Right cardiac atrium (tissue), 5 donors: ENCODE measurements at regions not wholly inside any gene's neighbourhood (a gene's known extent, or its start where the extent isn't known, plus 50 kb on each side); places are given as distances from the start of the nearest gene placed in this dataset.
"Not testable (repeated sequence)": the region's sequence is repeated elsewhere in the genome, so short reads cannot be mapped to it uniquely, and the experiment has no call there.

Experiments
- ATAC-seq, 2 donors: fragments of 200-7000 bp; cut with Tn5 transposase; one replicate each; pipeline versions ENCODE4 v1.8.0 to v1.9.1; 2020; ENCODE audit warnings: moderate library complexity in 2 of 2, mild to moderate bottlenecking in 1 of 2
- DNase-seq, 3 donors: peaks; one replicate each; pipeline ENCODE4 v3.0.0-alpha.2; 2020
- H3K27ac ChIP-seq: one replicate; pipeline ENCODE4 v1.5.1; 2013; ENCODE audit warnings: mild to moderate bottlenecking, low read length, control low read depth, moderate library complexity
- H3K27me3 ChIP-seq: one replicate; pipeline ENCODE4 v1.6.1; 2013; ENCODE audit not compliant: control insufficient read depth, insufficient read depth
- H3K4me1 ChIP-seq: one replicate; pipeline ENCODE4 v1.6.1; 2013; ENCODE audit warnings: low read length; ENCODE audit not compliant: control insufficient read depth, insufficient read depth
- H3K4me3 ChIP-seq: one replicate; pipeline ENCODE4 v1.5.1; 2013; ENCODE audit warnings: low read length, control low read depth
- H3K9me3 ChIP-seq: one replicate; pipeline ENCODE4 v1.6.1; 2013; ENCODE audit warnings: low read length; ENCODE audit not compliant: control insufficient read depth
- WGBS: extraction: QIAGEN DNeasy Blood & Tissue Kit; methylation state at CpG from one replicate; pipeline ENCODE4 v1.1.7; 2013; 5-methylcytosine and 5-hydroxymethylcytosine counted together
- intact Hi-C, 4 donors: fragments of 100-400 bp; cut with DNase I; formaldehyde crosslinking; loops; one replicate each; pipeline versions ENCODE4 v1.11.0 to v1.14.0; 2022 to 2023
- donor health status: healthy with polysubstance abuse.
- donor health status: DM: no; HTN: yes; CAD: no.
- donor health status: DM: no; HTN: no; CAD: no.
- donor health status: DM: no; HTN: yes; CAD: no; lungs with severe emphysema.
- donor health status: DM: yes; HTN: yes; CAD: no.

DNA sequence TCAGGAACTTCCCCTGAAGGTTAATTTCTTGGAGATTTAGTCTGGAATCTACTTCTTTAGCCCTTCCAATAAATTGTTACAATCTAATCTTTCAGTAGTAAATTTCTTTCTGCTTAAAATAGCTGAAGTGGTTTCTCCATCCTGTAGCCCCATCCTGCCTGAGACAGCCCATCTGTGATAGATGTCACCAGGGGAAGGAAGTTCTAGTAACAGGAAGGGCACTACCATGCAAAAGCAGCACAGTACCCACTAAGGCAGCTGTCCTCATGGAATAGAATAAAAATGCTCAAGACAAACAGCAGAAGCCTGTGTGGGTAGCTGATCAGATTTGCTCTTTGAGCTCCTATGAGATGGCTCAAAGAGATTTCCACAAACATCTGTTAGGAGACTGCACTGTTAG, 1036.5 kb downstream of the SLITRK5 start:
- intact Hi-C loops = no loop called here
- Histone ChIP-seq H3K9me3 (no peaks in the 10 kb centered on the region), H3K27me3 (no peaks in the 10 kb centered on the region), H3K27ac (no peak overlapping the region), H3K4me1 (no peaks in the 10 kb centered on the region), H3K4me3 (no peak overlapping the region)
- no peak for ATAC-seq
- no peak for DNase-seq

DNA sequence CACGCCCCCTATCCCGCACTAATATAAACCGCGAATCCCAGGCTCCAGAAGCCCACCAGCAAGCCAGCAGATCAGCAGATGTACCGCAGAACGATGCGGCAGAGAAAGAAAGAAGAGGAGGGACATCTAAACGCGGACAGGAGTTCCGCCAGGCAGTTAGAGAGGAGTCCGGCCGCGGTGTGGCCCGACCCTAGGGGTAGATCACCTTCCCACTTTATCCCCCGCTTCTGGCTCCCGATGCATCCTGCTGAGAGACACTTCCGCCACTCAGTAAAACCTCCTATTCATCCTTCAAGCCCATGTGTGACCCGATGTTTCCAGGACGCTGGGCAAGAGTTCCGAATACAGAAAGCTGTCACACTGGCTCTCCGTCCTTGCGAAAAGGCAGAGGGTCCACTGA, 1046.8 kb downstream of the SLITRK5 start:
- 90% methylated on average over 22 of the region's 22 CpGs for WGBS
- Histone ChIP-seq H3K27me3 (no peaks in the 10 kb centered on the region), H3K4me1 (no peaks in the 10 kb centered on the region), H3K4me3 (no peak overlapping the region), H3K27ac (no peak overlapping the region), H3K9me3 (no peaks in the 10 kb centered on the region)
- ATAC-seq = no peak
- intact Hi-C loops = no loop called here
- no peak for DNase-seq

DNA sequence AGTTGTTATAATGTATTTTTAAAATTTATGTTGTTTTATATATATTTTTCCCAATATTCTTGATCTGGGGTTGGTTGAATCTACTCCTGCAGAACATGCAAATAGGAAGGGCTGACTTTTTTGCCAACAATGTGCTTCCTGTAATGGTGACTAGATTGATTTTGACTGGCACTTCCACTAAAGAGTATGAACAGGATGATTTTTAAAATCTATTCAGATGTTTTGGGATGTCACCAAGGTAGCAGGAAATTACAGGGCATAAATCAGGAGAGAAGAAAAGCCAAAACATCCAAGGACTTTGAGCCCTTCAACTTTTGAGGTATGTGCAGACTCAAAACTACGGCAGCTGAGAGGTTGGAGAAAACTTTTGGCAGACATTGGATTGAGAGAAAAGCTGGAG, 1047.6 kb downstream of the SLITRK5 start:
- no peak overlapping the region for H3K27ac ChIP-seq
- H3K4me3 ChIP-seq = no peak overlapping the region
- WGBS = 80% methylated on average over 1 of the region's 1 CpG
- H3K4me1 ChIP-seq = no peaks in the 10 kb centered on the region
- DNase-seq = no peak
- intact Hi-C loops = no loop called here
- ATAC-seq = no peak
- H3K9me3 ChIP-seq = no peaks in the 10 kb centered on the region
- no peaks in the 10 kb centered on the region for H3K27me3 ChIP-seq

DNA sequence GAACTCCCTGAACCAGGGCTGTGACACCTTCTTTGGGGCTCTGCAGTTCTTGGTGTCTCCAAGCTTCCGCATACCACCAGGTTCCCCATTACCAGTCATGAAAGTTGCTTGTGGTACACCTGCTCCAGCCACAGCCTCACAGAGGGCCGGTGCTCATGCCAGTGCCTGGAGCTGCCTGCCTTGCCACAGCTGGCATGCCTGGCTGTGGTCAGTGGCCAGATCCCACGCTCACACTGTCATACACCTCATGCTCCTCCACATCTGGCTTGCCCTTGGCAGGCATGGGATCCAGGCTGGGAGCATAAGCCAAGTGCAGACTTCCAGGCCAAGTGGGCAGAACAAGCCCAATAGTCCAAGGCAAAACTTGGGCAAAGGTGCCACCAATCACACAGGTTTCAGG, 1054.9 kb downstream of the SLITRK5 start:
- Histone ChIP-seq H3K4me3 (no peak overlapping the region), H3K27me3 (no peaks in the 10 kb centered on the region), H3K4me1 (no peaks in the 10 kb centered on the region), H3K27ac (no peak overlapping the region), H3K9me3 (no peaks in the 10 kb centered on the region)
- WGBS = 83% methylated on average over 3 of the region's 3 CpGs
- DNase-seq = no peak
- intact Hi-C loops = no loop called here
- ATAC-seq = no peak

DNA sequence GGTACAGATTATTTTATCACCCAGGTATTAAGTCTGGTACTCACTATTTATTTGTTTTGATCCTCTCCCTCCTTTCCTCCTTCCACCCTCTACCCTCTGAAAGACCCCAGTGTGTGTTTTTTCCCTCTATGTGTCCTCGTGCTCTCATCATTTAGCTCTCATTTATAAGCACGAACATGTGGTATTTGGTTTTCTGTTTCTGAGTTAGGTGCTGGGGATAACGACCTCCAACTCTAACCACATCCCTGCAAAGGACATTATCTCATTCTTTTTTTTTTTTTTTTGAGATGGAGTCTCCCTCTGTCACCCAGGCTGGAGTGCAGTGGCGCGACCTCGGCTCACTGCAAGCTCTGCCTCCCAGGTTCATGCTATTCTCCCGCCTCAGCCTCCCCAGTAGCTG, 1056.1 kb downstream of the SLITRK5 start:
- 84% methylated on average over 7 of the region's 7 CpGs for WGBS
- intact Hi-C loops = not testable (repeated sequence)

DNA sequence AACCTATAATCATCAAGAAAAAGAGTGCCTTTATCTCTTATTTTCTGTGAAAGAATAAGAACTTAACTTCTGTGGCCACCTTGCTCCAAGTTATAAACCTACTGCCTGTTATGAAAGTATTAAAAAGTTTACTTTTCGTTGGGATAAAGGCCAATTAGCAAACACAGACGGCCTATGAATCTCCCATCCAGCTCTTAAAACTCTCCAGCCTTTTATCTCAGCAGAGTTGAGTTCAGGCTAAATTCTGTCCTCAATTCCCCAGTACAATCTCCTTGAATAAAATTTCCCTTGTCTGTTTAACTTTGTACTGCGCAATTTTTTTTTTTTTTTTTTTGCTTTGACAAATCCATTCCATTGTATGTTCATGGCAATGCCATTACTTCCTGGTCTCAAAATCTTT, 1058.4 kb downstream of the SLITRK5 start:
- DNase-seq = no peak
- ATAC-seq = no peak
- no peak overlapping the region for H3K4me3 ChIP-seq
- H3K27ac ChIP-seq = no peak overlapping the region
- intact Hi-C loops = no loop called here
- H3K9me3 ChIP-seq = no peaks in the 10 kb centered on the region
- no peaks in the 10 kb centered on the region for H3K27me3 ChIP-seq
- WGBS = 78% methylated on average over 3 of the region's 3 CpGs
- no peaks in the 10 kb centered on the region for H3K4me1 ChIP-seq

More for the DNA sequence above, 1056.1 kb downstream of the SLITRK5 start:
- not testable (repeated sequence) for ATAC-seq, H3K27me3 ChIP-seq, H3K9me3 ChIP-seq, H3K4me3 ChIP-seq, DNase-seq, H3K27ac ChIP-seq, H3K4me1 ChIP-seq

DNA sequence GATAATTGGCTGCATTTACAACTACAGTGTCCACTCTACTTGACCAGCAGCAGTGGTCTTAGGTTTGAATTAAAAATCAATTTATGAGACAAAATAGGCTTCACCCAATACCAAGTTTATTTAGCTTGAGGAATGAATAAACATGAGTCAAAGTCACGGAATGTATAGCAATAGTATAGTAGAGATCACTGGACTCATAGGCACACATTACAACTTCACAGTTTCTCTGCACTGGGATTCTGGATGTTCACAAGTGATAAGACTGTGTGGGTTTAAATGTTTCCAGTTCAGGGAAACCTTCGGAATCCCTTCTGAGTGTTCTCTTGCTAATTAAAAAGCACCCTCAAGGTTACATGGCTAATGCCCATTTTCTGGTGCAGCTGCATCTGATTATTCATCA, 1064.9 kb downstream of the SLITRK5 start:
- no peak overlapping the region for H3K4me3 ChIP-seq
- no peaks in the 10 kb centered on the region for H3K9me3 ChIP-seq
- no peaks in the 10 kb centered on the region for H3K4me1 ChIP-seq
- DNase-seq = no peak
- intact Hi-C loops = no loop called here
- no peaks in the 10 kb centered on the region for H3K27me3 ChIP-seq
- H3K27ac ChIP-seq = no peak overlapping the region
- 75% methylated on average over 2 of the region's 2 CpGs for WGBS
- no peak for ATAC-seq

DNA sequence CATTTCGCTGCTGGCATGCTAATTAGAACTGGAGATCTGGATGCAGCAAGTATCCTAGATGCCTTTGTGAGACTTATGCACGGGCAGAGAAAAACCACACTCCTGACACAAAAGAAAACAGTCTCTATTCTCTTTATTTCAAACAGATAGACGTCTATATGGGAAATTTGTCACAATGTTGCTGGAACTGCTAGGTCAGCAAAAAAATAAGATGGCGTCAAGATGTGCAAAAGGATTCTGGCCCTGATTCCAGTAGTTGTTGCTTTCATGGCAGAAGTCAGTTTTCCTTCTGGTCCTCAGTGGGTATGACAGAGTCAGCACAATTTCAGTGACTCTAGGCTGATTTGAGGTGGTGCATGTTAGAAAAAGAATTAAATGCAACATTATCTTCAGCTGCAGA, 1068.0 kb downstream of the SLITRK5 start:
- intact Hi-C loops = no loop called here
- 81% methylated on average over 4 of the region's 4 CpGs for WGBS
- DNase-seq (no peak), ATAC-seq (no peak)
- Histone ChIP-seq H3K9me3 (no peaks in the 10 kb centered on the region), H3K4me1 (no peaks in the 10 kb centered on the region), H3K4me3 (no peak overlapping the region), H3K27ac (no peak overlapping the region), H3K27me3 (no peaks in the 10 kb centered on the region)

DNA sequence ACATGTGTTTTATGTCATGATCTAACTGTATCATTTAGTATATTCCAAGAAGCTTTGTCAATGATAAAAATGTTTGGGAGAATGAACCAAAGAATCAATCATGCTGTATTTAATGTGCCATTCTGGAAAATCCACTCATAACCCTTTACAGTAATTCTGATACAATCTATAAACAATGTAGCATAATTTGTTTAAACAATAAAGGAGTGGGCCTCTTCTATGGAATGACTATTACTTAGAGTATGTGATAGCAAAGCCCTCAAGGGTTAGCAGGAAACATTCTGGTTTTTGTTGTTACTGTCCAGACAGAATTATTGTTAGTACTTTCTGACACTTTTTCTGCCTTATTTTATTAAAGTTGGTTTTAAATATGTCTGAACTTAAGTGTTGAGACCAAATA, 1073.1 kb downstream of the SLITRK5 start:
- no peak for ATAC-seq

DNA sequence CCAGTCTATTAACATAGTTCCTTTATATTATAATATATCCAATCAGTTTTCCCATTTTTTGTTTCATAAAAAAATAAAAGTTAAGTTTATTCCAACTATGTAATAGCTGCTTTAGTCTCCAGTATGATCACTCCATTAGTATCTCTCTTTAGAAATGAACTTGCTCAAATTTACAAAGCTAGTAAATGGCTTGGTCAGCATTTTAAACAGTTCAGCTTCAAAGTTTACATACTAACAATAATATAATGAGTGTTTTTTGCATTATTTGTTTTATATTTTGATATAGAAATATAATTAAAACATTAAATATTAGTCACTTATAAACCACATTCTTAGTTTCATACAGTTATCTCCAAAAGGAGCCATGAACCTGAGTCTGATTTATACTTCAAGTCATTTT, 1073.8 kb downstream of the SLITRK5 start:
- no peaks in the 10 kb centered on the region for H3K27me3 ChIP-seq
- ATAC-seq (no peak), DNase-seq (no peak)
- no peaks in the 10 kb centered on the region for H3K4me1 ChIP-seq
- intact Hi-C loops = no loop called here
- no peak overlapping the region for H3K4me3 ChIP-seq
- no peaks in the 10 kb centered on the region for H3K9me3 ChIP-seq
- no peak overlapping the region for H3K27ac ChIP-seq

More for the DNA sequence above, 1073.1 kb downstream of the SLITRK5 start:
- H3K9me3 ChIP-seq = no peaks in the 10 kb centered on the region
- no peaks in the 10 kb centered on the region for H3K27me3 ChIP-seq
- H3K4me1 ChIP-seq = no peaks in the 10 kb centered on the region
- no peak overlapping the region for H3K27ac ChIP-seq
- no peak for DNase-seq
- intact Hi-C loops = no loop called here
- no peak overlapping the region for H3K4me3 ChIP-seq

DNA sequence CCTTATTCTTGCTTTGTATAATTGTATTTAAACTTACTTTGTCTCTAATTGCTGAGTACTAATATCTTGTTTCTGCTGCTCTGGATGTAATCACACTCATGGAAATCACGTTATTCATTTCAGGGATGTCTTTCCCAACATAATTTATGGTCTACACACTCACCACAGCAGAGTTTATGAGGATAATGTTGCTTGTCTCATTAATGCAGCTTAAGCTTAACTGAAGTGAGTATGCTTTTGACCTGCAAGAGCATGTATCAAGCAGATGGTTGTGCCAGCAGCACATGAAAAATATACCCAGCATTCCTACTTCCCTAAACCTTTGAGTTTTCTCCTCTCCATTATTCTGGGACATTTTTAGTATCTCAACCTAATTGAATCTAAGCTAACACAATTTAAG, 1080.9 kb downstream of the SLITRK5 start:
- DNase-seq = no peak
- 52% methylated on average over 1 of the region's 1 CpG for WGBS
- Histone ChIP-seq H3K27me3 (no peaks in the 10 kb centered on the region), H3K9me3 (no peaks in the 10 kb centered on the region), H3K4me3 (no peak overlapping the region), H3K4me1 (no peaks in the 10 kb centered on the region), H3K27ac (no peak overlapping the region)
- intact Hi-C loops = no loop called here
- ATAC-seq = no peak

DNA sequence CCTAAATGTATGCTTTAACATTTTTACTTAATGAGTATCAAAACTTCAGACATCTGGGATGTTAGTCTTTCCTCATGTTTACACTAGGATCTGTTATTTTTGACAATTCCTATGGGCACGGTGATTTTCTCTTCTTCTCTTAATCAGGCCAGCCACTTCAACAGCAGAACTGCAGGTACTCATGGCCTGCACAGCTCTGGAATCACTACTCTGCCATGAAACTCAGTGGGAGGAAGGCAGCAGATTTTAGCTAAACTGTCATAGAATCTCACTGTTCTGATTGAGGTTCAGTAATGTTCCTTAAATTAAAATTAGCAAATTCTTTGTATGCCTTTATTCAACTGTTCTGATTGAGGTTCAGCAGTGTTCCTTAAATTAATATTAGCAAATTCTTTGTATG, 1083.0 kb downstream of the SLITRK5 start:
- ATAC-seq (no peak), DNase-seq (no peak)
- intact Hi-C loops = no loop called here
- Histone ChIP-seq H3K4me3 (no peak overlapping the region), H3K4me1 (no peaks in the 10 kb centered on the region), H3K27ac (no peak overlapping the region), H3K27me3 (no peaks in the 10 kb centered on the region), H3K9me3 (no peaks in the 10 kb centered on the region)
- WGBS = 62% methylated on average over 1 of the region's 1 CpG
